Liver (tissue), 8 donors: ENCODE measurements at regions not wholly inside any gene's neighbourhood (a gene's known extent, or its start where the extent isn't known, plus 50 kb on each side); places are given as distances from the start of the nearest gene placed in this dataset.

Experiments used
- DNase-seq: peaks from one replicate; pipeline ENCODE4 v3.0.0-alpha.2; 2017; ENCODE audit warnings: low spot score
- H3K27ac ChIP-seq, 2 donors: one replicate each; pipeline ENCODE4 v1.7.0; 2013; ENCODE audit warnings: inconsistent platforms in 2 of 2, low read length in 2 of 2, control low read depth in 1 of 2, low read depth in 1 of 2, mild to moderate bottlenecking in 1 of 2
- H3K27me3 ChIP-seq, 4 donors: one replicate each; pipeline versions ENCODE4 v1.6.1 to v1.7.0; 2013; ENCODE audit warnings: low read length in 3 of 4, inconsistent platforms in 1 of 4, mild to moderate bottlenecking in 1 of 4, moderate library complexity in 1 of 4; ENCODE audit not compliant: control insufficient read depth in 4 of 4, insufficient read depth in 4 of 4
- H3K36me3 ChIP-seq, 4 donors: one replicate each; pipeline versions ENCODE4 v1.6.1 to v1.7.0; 2013; ENCODE audit warnings: low read length in 3 of 4, mild to moderate bottlenecking in 3 of 4, low read depth in 1 of 4, moderate library complexity in 1 of 4; ENCODE audit not compliant: control insufficient read depth in 4 of 4, insufficient read depth in 3 of 4
- H3K4me1 ChIP-seq, 4 donors: one replicate each; pipeline versions ENCODE4 v1.6.1 to v1.7.0; 2013; ENCODE audit warnings: low read length in 3 of 4, mild to moderate bottlenecking in 3 of 4, moderate library complexity in 1 of 4; ENCODE audit not compliant: control insufficient read depth in 4 of 4, insufficient read depth in 4 of 4
- H3K4me3 ChIP-seq, 3 donors: one replicate each; pipeline versions ENCODE4 v1.6.1 to v1.7.0; 2013; ENCODE audit warnings: low read length in 3 of 3, control low read depth in 1 of 3, low read depth in 1 of 3, mild to moderate bottlenecking in 1 of 3
- H3K9ac ChIP-seq, 2 donors: one replicate each; pipeline ENCODE4 v1.7.0; 2013; ENCODE audit warnings: low read length in 2 of 2, mild to moderate bottlenecking in 2 of 2, moderate library complexity in 2 of 2, control low read depth in 1 of 2, low read depth in 1 of 2
- H3K9me3 ChIP-seq, 4 donors: one replicate each; pipeline versions ENCODE4 v1.6.1 to v1.7.0; 2013; ENCODE audit warnings: low read length in 3 of 4; ENCODE audit not compliant: control insufficient read depth in 4 of 4
- EGR1 ChIP-seq, 2 donors: IDR thresholded peaks; 2 replicates each; pipeline ENCODE4 v1.6.1; 2016 to 2018; ENCODE audit warnings: antibody characterized with exemption in 2 of 2, low read depth in 2 of 2
- FOXA1 ChIP-seq: IDR thresholded peaks from 2 replicates; pipeline ENCODE4 v1.6.1; 2016; ENCODE audit warnings: antibody characterized with exemption
- FOXA2 ChIP-seq: IDR thresholded peaks from 2 replicates; pipeline ENCODE4 v1.6.1; 2016; ENCODE audit warnings: antibody characterized with exemption
- HNF4A ChIP-seq, 2 donors: conservative IDR thresholded peaks; 2 replicates each; pipeline ENCODE4 v1.6.1; 2016; ENCODE audit warnings: antibody characterized with exemption in 2 of 2, mild to moderate bottlenecking in 2 of 2
- HNF4G ChIP-seq: IDR thresholded peaks from 2 replicates; pipeline ENCODE4 v1.6.1; 2016; ENCODE audit warnings: antibody characterized with exemption
- JUND ChIP-seq, 2 donors: IDR thresholded peaks; 2 replicates each; pipeline ENCODE4 v1.6.1; 2016; ENCODE audit warnings: antibody characterized with exemption in 2 of 2
- NR2F2 ChIP-seq: IDR thresholded peaks from 2 replicates; pipeline ENCODE4 v1.6.1; 2016; ENCODE audit warnings: antibody characterized with exemption
- RAD21 ChIP-seq, 2 donors: IDR thresholded peaks; 2 replicates each; pipeline ENCODE4 v1.6.1; 2016; ENCODE audit warnings: antibody characterized with exemption in 2 of 2, mild to moderate bottlenecking in 2 of 2
- RXRA ChIP-seq, 2 donors: IDR thresholded peaks; 2 replicates each; pipeline ENCODE4 v1.6.1; 2017 to 2018; ENCODE audit warnings: antibody characterized with exemption in 2 of 2, mild to moderate bottlenecking in 1 of 2
- SP1 ChIP-seq: IDR thresholded peaks from 2 replicates; pipeline ENCODE4 v1.6.1; 2018; ENCODE audit warnings: antibody characterized with exemption, mild to moderate bottlenecking
- TAF1 ChIP-seq: conservative IDR thresholded peaks from 2 replicates; pipeline ENCODE4 v1.6.1; 2016; ENCODE audit warnings: antibody characterized with exemption, mild to moderate bottlenecking
- YY1 ChIP-seq: IDR thresholded peaks from 2 replicates; pipeline ENCODE4 v1.6.1; 2016; ENCODE audit warnings: antibody characterized with exemption, mild to moderate bottlenecking
- WGBS: extraction: QIAGEN DNeasy Blood & Tissue Kit; methylation state at CpG from one replicate; pipeline ENCODE4 v1.1.7; 2013; 5-methylcytosine and 5-hydroxymethylcytosine counted together
- TF ChIP-seq, protein P1 (sequence below): IDR thresholded peaks from 2 replicates; pipeline ENCODE4 v1.6.1; 2016; ENCODE audit warnings: antibody characterized with exemption, mild to moderate bottlenecking
- TF ChIP-seq, protein P2 (sequence below): IDR thresholded peaks from 2 replicates; pipeline ENCODE4 v1.6.1; 2016; ENCODE audit warnings: antibody characterized with exemption
- TF ChIP-seq, protein P3 (sequence below): fragments of 150-350 bp; IDR thresholded peaks from 2 replicates; pipeline ENCODE4 v1.5.1; 2017; ENCODE audit warnings: improper control_type of control experiment, low read depth, low read length; ENCODE audit not compliant: missing input control
- TF ChIP-seq, protein P4 (sequence below): IDR thresholded peaks from 2 replicates; pipeline ENCODE4 v1.6.1; 2016; ENCODE audit warnings: antibody characterized with exemption
- TF ChIP-seq, protein P5 (sequence below): IDR thresholded peaks from 2 replicates; pipeline ENCODE4 v1.6.1; 2016; ENCODE audit warnings: antibody characterized with exemption
- donor health status: healthy.
- donor health status: healthy.
- donor health status: healthy.
- donor health status: healthy.
- donor health status: healthy.

DNA sequence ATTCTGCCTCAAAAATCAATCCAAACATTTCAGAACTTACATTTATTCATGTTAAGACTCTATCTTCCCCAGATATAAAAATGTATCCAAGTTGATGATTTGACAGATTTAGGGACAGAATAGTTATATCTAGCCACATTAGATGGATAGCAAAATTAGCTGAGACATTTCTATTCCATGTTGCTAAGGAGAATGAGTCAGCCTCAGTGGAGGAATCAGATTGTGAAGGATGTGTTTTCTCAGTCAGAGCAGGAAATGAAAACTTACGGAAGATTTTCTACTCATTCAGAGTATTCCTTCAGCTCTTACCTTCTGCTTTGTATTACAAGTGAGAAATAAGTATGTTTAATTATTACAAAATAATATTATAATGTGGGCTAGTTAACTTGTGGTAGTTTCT, 556.3 kb upstream of the ANO3 start (continued):
- TF ChIP-seq, protein P1, sequence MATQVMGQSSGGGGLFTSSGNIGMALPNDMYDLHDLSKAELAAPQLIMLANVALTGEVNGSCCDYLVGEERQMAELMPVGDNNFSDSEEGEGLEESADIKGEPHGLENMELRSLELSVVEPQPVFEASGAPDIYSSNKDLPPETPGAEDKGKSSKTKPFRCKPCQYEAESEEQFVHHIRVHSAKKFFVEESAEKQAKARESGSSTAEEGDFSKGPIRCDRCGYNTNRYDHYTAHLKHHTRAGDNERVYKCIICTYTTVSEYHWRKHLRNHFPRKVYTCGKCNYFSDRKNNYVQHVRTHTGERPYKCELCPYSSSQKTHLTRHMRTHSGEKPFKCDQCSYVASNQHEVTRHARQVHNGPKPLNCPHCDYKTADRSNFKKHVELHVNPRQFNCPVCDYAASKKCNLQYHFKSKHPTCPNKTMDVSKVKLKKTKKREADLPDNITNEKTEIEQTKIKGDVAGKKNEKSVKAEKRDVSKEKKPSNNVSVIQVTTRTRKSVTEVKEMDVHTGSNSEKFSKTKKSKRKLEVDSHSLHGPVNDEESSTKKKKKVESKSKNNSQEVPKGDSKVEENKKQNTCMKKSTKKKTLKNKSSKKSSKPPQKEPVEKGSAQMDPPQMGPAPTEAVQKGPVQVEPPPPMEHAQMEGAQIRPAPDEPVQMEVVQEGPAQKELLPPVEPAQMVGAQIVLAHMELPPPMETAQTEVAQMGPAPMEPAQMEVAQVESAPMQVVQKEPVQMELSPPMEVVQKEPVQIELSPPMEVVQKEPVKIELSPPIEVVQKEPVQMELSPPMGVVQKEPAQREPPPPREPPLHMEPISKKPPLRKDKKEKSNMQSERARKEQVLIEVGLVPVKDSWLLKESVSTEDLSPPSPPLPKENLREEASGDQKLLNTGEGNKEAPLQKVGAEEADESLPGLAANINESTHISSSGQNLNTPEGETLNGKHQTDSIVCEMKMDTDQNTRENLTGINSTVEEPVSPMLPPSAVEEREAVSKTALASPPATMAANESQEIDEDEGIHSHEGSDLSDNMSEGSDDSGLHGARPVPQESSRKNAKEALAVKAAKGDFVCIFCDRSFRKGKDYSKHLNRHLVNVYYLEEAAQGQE = no peak
- TF ChIP-seq HNF4G = no peak
- TF ChIP-seq JUND (IDR thresholded peaks at IDR 0.05) = no peak
- TF ChIP-seq EGR1 (IDR thresholded peaks at IDR 0.05; ENCODE audit: low read depth in 2 of 2) = no peak
- TF ChIP-seq TAF1 = no peak
- TF ChIP-seq, protein P2, sequence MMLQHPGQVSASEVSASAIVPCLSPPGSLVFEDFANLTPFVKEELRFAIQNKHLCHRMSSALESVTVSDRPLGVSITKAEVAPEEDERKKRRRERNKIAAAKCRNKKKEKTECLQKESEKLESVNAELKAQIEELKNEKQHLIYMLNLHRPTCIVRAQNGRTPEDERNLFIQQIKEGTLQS = no peak
- no peak for TF ChIP-seq NR2F2

DNA sequence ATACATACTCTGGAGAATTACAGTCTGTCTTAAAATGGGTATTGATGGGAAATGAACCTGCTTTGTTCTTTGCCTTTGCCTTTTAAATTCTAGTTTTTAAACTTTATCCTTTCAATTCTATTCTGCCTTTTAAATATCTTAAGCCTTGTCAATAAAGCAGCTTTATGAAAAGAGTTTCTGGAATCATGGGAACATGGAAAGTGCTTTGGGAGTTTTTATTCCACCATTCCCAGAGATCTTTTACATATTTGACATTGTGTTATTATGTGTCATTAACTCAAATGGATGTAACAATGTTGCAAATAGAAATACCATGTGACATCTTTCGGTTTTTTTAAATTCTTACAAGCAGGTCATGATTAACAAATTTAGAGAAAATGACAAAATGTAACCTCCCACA, 555.7 kb upstream of the ANO3 start:
- DNase-seq = no peak
- Histone ChIP-seq H3K36me3 (no peaks in the 10 kb centered on the region), H3K4me3 (no peak overlapping the region), H3K27me3 (no peaks in the 10 kb centered on the region), H3K4me1 (no peaks in the 10 kb centered on the region), H3K9ac (no peak overlapping the region), H3K27ac (no peak overlapping the region), H3K9me3 (no peaks in the 10 kb centered on the region)
- TF ChIP-seq RXRA (IDR thresholded peaks at IDR 0.05) = no peak
- no peak for TF ChIP-seq RAD21 (IDR thresholded peaks at IDR 0.05)
- TF ChIP-seq, protein P3, sequence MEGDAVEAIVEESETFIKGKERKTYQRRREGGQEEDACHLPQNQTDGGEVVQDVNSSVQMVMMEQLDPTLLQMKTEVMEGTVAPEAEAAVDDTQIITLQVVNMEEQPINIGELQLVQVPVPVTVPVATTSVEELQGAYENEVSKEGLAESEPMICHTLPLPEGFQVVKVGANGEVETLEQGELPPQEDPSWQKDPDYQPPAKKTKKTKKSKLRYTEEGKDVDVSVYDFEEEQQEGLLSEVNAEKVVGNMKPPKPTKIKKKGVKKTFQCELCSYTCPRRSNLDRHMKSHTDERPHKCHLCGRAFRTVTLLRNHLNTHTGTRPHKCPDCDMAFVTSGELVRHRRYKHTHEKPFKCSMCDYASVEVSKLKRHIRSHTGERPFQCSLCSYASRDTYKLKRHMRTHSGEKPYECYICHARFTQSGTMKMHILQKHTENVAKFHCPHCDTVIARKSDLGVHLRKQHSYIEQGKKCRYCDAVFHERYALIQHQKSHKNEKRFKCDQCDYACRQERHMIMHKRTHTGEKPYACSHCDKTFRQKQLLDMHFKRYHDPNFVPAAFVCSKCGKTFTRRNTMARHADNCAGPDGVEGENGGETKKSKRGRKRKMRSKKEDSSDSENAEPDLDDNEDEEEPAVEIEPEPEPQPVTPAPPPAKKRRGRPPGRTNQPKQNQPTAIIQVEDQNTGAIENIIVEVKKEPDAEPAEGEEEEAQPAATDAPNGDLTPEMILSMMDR = no peak
- TF ChIP-seq, protein P1 = no peak
- TF ChIP-seq FOXA1 = no peak
- whole genome bisulfite sequencing = 81% methylated on average over 1 of the region's 1 CpG

DNA sequence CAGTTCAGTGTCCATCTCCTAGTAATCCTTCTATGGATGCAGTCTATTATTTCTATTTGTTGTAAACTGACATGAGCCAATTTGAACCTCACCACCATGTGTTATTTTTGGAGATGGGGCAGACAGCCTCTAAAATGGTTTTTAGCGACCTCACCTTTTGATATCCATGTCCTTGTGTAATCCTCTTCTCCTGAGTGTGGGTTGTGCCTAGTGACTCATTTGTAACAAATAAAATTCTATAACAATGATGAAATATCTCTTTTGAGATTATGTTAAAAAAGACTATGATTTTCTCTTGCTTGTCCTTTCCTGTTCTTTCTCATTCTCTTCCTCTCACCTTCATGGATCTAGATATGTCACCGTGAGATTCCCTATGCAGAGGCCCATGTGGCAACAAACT, 554.6 kb upstream of the ANO3 start:
- Histone ChIP-seq H3K4me1 (no peaks in the 10 kb centered on the region), H3K36me3 (no peaks in the 10 kb centered on the region), H3K27me3 (no peaks in the 10 kb centered on the region), H3K9ac (no peak overlapping the region), H3K9me3 (no peaks in the 10 kb centered on the region), H3K27ac (no peak overlapping the region), H3K4me3 (no peak overlapping the region)
- 69% methylated on average over 2 of the region's 2 CpGs for WGBS
- no peak for DNase-seq
- TF ChIP-seq FOXA2 = no peak
- TF ChIP-seq SP1 = no peak
- TF ChIP-seq, protein P4, sequence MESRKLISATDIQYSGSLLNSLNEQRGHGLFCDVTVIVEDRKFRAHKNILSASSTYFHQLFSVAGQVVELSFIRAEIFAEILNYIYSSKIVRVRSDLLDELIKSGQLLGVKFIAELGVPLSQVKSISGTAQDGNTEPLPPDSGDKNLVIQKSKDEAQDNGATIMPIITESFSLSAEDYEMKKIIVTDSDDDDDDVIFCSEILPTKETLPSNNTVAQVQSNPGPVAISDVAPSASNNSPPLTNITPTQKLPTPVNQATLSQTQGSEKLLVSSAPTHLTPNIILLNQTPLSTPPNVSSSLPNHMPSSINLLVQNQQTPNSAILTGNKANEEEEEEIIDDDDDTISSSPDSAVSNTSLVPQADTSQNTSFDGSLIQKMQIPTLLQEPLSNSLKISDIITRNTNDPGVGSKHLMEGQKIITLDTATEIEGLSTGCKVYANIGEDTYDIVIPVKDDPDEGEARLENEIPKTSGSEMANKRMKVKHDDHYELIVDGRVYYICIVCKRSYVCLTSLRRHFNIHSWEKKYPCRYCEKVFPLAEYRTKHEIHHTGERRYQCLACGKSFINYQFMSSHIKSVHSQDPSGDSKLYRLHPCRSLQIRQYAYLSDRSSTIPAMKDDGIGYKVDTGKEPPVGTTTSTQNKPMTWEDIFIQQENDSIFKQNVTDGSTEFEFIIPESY = no peak
- TF ChIP-seq HNF4A (conservative IDR thresholded peaks at IDR 0.05) = no peak
- TF ChIP-seq, protein P5, sequence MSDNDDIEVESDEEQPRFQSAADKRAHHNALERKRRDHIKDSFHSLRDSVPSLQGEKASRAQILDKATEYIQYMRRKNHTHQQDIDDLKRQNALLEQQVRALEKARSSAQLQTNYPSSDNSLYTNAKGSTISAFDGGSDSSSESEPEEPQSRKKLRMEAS = no peak
- TF ChIP-seq EGR1 (IDR thresholded peaks at IDR 0.05; ENCODE audit: low read depth in 2 of 2) = no peak
- TF ChIP-seq YY1 = no peak
- TF ChIP-seq, protein P1 = no peak
- TF ChIP-seq NR2F2 = no peak
